HuH-7.5 (cell line): ENCODE measurements at regions not wholly inside any gene's neighbourhood (a gene's known extent, or its start where the extent isn't known, plus 50 kb on each side); places are given as distances from the start of the nearest gene placed in this dataset.

Experiments used
- DNase-seq: peaks from one replicate; pipeline ENCODE4 v3.0.0; 2011; ENCODE audit warnings: low spot score

- no peak for DNase-seq
Observed at GRCh38 chr12:92032101-92032500, 113.5 kb downstream of the BTG1 start.

GRCh38 chr12:92030618-92031017 lies 115.0 kb downstream of the BTG1 start:
- no peak for DNase-seq

- DNase-seq: no peak
Observed at GRCh38 chr12:92029902-92030586, 115.6 kb downstream of the BTG1 start.

GRCh38 chr12:92029136-92029535 lies 116.5 kb downstream of the BTG1 start:
- no peak for DNase-seq

GRCh38 chr12:92028441-92028709 lies 117.3 kb downstream of the BTG1 start:
- DNase-seq: no peak

GRCh38 chr12:92027701-92028440 lies 117.8 kb downstream of the BTG1 start:
- no peak for DNase-seq

- no peak for DNase-seq
Observed at GRCh38 chr12:92027243-92027642, 118.4 kb downstream of the BTG1 start.

- DNase-seq: no peak
Observed at GRCh38 chr12:92025462-92026207, 120.0 kb downstream of the BTG1 start.

- DNase-seq: no peak
Observed at GRCh38 chr12:92022093-92022492, 123.6 kb downstream of the BTG1 start.

- no peak for DNase-seq
Observed at GRCh38 chr12:92021666-92022035, 124.0 kb downstream of the BTG1 start.

GRCh38 chr12:92020983-92021665 lies 124.5 kb downstream of the BTG1 start:
- DNase-seq: no peak

- DNase-seq: no peak
Observed at GRCh38 chr12:92019491-92020277, 126.0 kb downstream of the BTG1 start.

GRCh38 chr12:92012691-92013090 lies 133.0 kb downstream of the BTG1 start:
- DNase-seq: no peak

GRCh38 chr12:92010853-92011701 lies 134.6 kb downstream of the BTG1 start:
- no peak for DNase-seq

- DNase-seq: no peak
Observed at GRCh38 chr12:92010368-92010767, 135.3 kb downstream of the BTG1 start.

- DNase-seq: no peak
Observed at GRCh38 chr12:92008345-92008744, 137.3 kb downstream of the BTG1 start.

GRCh38 chr12:92007787-92008186 lies 137.9 kb downstream of the BTG1 start:
- no peak for DNase-seq

- DNase-seq: no peak
Observed at GRCh38 chr12:92003701-92004100, 141.9 kb downstream of the BTG1 start.

GRCh38 chr12:92002673-92003382 lies 142.8 kb downstream of the BTG1 start:
- DNase-seq: no peak

GRCh38 chr12:92002195-92002649 lies 143.4 kb downstream of the BTG1 start:
- no peak for DNase-seq
